Calu3 (cell line): ENCODE measurements at regions not wholly inside any gene's neighbourhood (a gene's known extent, or its start where the extent isn't known, plus 50 kb on each side); places are given as distances from the start of the nearest gene placed in this dataset.

ENCODE experiments used
- BruUV-seq: library from RNA; stranded (reverse); fragments of 400-500 nt; replicated peaks from 2 replicates; lab custom pipeline; 2021; lab: Mats Ljungman, UMichigan
- CTCF ChIA-PET: fragments of 300-600 bp; sonication (Branson Sonifier 250); formaldehyde crosslinking; loops from one replicate; lab custom pipeline; 2022; ENCODE audit warnings: antibody characterized with exemption; lab: Charles Lee
- DNase-seq: peaks from one replicate; pipeline ENCODE4 v3.0.0; 2022
- H3K27ac Mint-ChIP-seq: one replicate; pipeline ENCODE4 v1.8.0; 2022; ENCODE audit warnings: mixed read lengths; ENCODE audit not compliant: unreplicated experiment
- H3K27me3 Mint-ChIP-seq: one replicate; pipeline ENCODE4 v1.8.0; 2022; ENCODE audit warnings: mixed read lengths; ENCODE audit not compliant: unreplicated experiment
- H3K36me3 Mint-ChIP-seq: one replicate; pipeline ENCODE4 v1.8.0; 2022; ENCODE audit warnings: mild to moderate bottlenecking, moderate library complexity, mixed read lengths; ENCODE audit not compliant: insufficient read depth, unreplicated experiment
- H3K4me1 Mint-ChIP-seq: one replicate; pipeline ENCODE4 v1.8.0; 2022; ENCODE audit warnings: mild to moderate bottlenecking, low read depth, mixed read lengths; ENCODE audit not compliant: unreplicated experiment
- H3K4me3 Mint-ChIP-seq: one replicate; pipeline ENCODE4 v1.8.0; 2022; ENCODE audit warnings: mild to moderate bottlenecking, low read depth, moderate library complexity, mixed read lengths; ENCODE audit not compliant: unreplicated experiment
- H3K9me3 Mint-ChIP-seq: one replicate; pipeline ENCODE4 v1.8.0; 2022; ENCODE audit warnings: low read depth, mixed read lengths; ENCODE audit not compliant: unreplicated experiment
- CTCF ChIP-seq: fragments of 200-600 bp; IDR thresholded peaks from one replicate; pipeline ENCODE4 v1.8.0; 2022; ENCODE audit warnings: antibody characterized with exemption; ENCODE audit not compliant: unreplicated experiment
- intact Hi-C: fragments of 100-400 bp; cut with micrococcal nuclease; formaldehyde crosslinking; loops from one replicate; pipeline ENCODE4 v1.10.0; 2022; ENCODE audit not compliant: unreplicated experiment

- Mint-ChIP-seq H3K4me1 (no peaks in the 10 kb centered on the region), H3K27ac (no peak overlapping the region), H3K9me3 (no peaks in the 10 kb centered on the region), H3K36me3 (no peaks in the 10 kb centered on the region), H3K4me3 (no peak overlapping the region), H3K27me3 (no peaks in the 10 kb centered on the region)
- intact Hi-C loops: no loop called here
- CTCF ChIA-PET: no interaction called here
- DNase-seq: no peak
- no peak for TF ChIP-seq CTCF
- no TSS peak for BruUV-seq
Observed at GRCh38 chr1:232512712-232513111, 117.2 kb downstream of the SIPA1L2 start.

- intact Hi-C loops: no loop called here
- Mint-ChIP-seq H3K4me1 (no peaks in the 10 kb centered on the region), H3K27me3 (no peaks in the 10 kb centered on the region), H3K27ac (no peak overlapping the region), H3K36me3 (no peaks in the 10 kb centered on the region), H3K9me3 (no peaks in the 10 kb centered on the region), H3K4me3 (no peak overlapping the region)
- DNase-seq: no peak
- CTCF ChIA-PET: no interaction called here
- no peak for TF ChIP-seq CTCF
- BruUV-seq: no TSS peak
Observed at GRCh38 chr1:232511172-232511571, 118.8 kb downstream of the SIPA1L2 start.

- H3K27me3 Mint-ChIP-seq: no peaks in the 10 kb centered on the region
- H3K27ac Mint-ChIP-seq: no peak overlapping the region
- BruUV-seq: no TSS peak
- no peak for TF ChIP-seq CTCF
- H3K4me1 Mint-ChIP-seq: no peaks in the 10 kb centered on the region
- intact Hi-C loops: no loop called here
- no peak for DNase-seq
- no peaks in the 10 kb centered on the region for H3K9me3 Mint-ChIP-seq
- no peaks in the 10 kb centered on the region for H3K36me3 Mint-ChIP-seq
- CTCF ChIA-PET: no interaction called here
- H3K4me3 Mint-ChIP-seq: no peak overlapping the region
Observed at GRCh38 chr1:232510367-232511110, 119.4 kb downstream of the SIPA1L2 start.

GRCh38 chr1:232509570-232509969 lies 120.4 kb downstream of the SIPA1L2 start:
- no peak for TF ChIP-seq CTCF
- Mint-ChIP-seq H3K4me3 (no peak overlapping the region), H3K27me3 (no peaks in the 10 kb centered on the region), H3K4me1 (no peaks in the 10 kb centered on the region), H3K9me3 (peaks cover 4% of the 10 kb centered on the region), H3K27ac (no peak overlapping the region), H3K36me3 (no peaks in the 10 kb centered on the region)
- CTCF ChIA-PET: no interaction called here
- intact Hi-C loops: no loop called here
- no peak for DNase-seq
- BruUV-seq: no TSS peak
